CD4-positive, alpha-beta T cell treated with Interleukin-4 for 1 hour (primary cell): ENCODE measurements at regions not wholly inside any gene's neighbourhood (a gene's known extent, or its start where the extent isn't known, plus 50 kb on each side); places are given as distances from the start of the nearest gene placed in this dataset.

Source experiments
- DNase-seq, 2 donors: peaks; one replicate each; pipeline ENCODE4 v3.0.0-alpha.2; 2020 to 2022

- DNase-seq = no peak
These were observed 579.6 kb upstream of the SALL3 start for GRCh38 chr18:78399992-78400503.

GRCh38 chr18:78402440-78402839 lies 577.2 kb upstream of the SALL3 start:
- DNase-seq = no peak

GRCh38 chr18:78402966-78403365 lies 576.7 kb upstream of the SALL3 start:
- no peak for DNase-seq

GRCh38 chr18:78403371-78403770 lies 576.2 kb upstream of the SALL3 start:
- DNase-seq = no peak

- no peak for DNase-seq
These were observed 573.9 kb upstream of the SALL3 start for GRCh38 chr18:78405763-78406162.

- peak in 1 of 2 donors; percentile 0 for DNase-seq
These were observed 572.7 kb upstream of the SALL3 start for GRCh38 chr18:78406743-78407465.

GRCh38 chr18:78407466-78407844 lies 572.2 kb upstream of the SALL3 start:
- no peak for DNase-seq

- DNase-seq = no peak
These were observed 571.0 kb upstream of the SALL3 start for GRCh38 chr18:78408623-78409022.

- DNase-seq = no peak
These were observed 569.4 kb upstream of the SALL3 start for GRCh38 chr18:78410094-78410786.

- DNase-seq = no peak
These were observed 568.1 kb upstream of the SALL3 start for GRCh38 chr18:78411539-78411938.

GRCh38 chr18:78414302-78414701 lies 565.3 kb upstream of the SALL3 start:
- no peak for DNase-seq

- DNase-seq = no peak
These were observed 562.8 kb upstream of the SALL3 start for GRCh38 chr18:78416853-78417252.

GRCh38 chr18:78418379-78418778 lies 561.2 kb upstream of the SALL3 start:
- no peak for DNase-seq

GRCh38 chr18:78419171-78419570 lies 560.4 kb upstream of the SALL3 start:
- DNase-seq = no peak

- DNase-seq = no peak
These were observed 559.5 kb upstream of the SALL3 start for GRCh38 chr18:78420116-78420515.

- no peak for DNase-seq
These were observed 558.2 kb upstream of the SALL3 start for GRCh38 chr18:78421392-78421791.

GRCh38 chr18:78422336-78422735 lies 557.3 kb upstream of the SALL3 start:
- DNase-seq = no peak

- DNase-seq = no peak
These were observed 555.8 kb upstream of the SALL3 start for GRCh38 chr18:78423811-78424210.

GRCh38 chr18:78424403-78425018 lies 555.1 kb upstream of the SALL3 start:
- DNase-seq = no peak

GRCh38 chr18:78425019-78425412 lies 554.6 kb upstream of the SALL3 start:
- DNase-seq = no peak

GRCh38 chr18:78427081-78427480 lies 552.5 kb upstream of the SALL3 start:
- DNase-seq = no peak

- no peak for DNase-seq
These were observed 550.2 kb upstream of the SALL3 start for GRCh38 chr18:78429127-78430108.
